Activated T-cell treated with anti-CD3 and anti-CD28 coated beads for 1 hour (primary cell): ENCODE measurements at regions not wholly inside any gene's neighbourhood (a gene's known extent, or its start where the extent isn't known, plus 50 kb on each side); places are given as distances from the start of the nearest gene placed in this dataset.
"Not testable (repeated sequence)": the region's sequence is repeated elsewhere in the genome, so short reads cannot be mapped to it uniquely, and the experiment has no call there.

Experiments
- DNase-seq: peaks from one replicate; pipeline ENCODE4 v3.0.0-alpha.2; 2020; ENCODE audit warnings: low read depth

DNA sequence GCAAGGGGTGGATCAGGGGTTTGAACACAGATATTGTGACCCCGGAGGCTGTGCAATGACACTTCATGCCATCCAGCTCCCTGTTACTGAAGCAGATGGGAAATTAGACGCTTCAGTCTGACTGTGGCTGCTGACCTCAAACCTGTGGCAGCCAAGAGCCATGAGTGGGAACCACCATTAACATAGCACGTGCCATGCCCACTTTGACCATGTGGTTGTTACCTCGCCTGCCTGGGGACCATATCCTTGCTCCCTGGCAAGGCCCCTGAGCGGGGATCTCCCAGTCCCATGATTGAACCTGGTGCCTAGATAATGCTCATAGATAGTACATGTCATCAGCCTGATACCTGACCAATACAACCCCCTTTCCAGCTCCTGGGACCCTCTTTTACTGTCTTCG is 68.9 kb downstream of the CYP26B1 start:
- no peak for DNase-seq

DNA sequence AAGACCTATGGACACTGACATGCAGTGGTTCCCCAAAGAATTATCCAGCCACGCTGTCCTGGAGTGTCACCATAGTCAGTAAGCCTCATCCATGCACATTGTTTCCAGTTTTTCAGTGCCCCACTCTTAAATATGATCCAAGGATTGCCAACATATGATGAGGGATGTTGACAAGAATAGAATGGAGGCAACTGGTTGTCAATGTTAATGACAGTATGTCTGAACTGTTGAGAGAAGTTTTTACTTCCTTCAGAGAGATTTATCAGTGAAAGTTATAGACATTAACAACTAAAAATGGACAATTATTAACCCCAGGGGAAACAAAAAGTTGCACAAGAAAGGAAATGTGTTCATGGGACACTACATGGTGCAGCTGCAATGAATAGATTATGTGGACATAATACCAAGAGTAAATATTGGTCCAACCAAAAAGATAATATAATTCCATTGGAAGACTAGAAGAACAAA is 69.9 kb downstream of the CYP26B1 start:
- DNase-seq, result no peak

GRCh38 chr2:72073373-72073772 is 74.3 kb downstream of the CYP26B1 start:
- DNase-seq, result not testable (repeated sequence)

GRCh38 chr2:72064197-72064596 is 83.5 kb downstream of the CYP26B1 start:
- DNase-seq, result not testable (repeated sequence)

DNA sequence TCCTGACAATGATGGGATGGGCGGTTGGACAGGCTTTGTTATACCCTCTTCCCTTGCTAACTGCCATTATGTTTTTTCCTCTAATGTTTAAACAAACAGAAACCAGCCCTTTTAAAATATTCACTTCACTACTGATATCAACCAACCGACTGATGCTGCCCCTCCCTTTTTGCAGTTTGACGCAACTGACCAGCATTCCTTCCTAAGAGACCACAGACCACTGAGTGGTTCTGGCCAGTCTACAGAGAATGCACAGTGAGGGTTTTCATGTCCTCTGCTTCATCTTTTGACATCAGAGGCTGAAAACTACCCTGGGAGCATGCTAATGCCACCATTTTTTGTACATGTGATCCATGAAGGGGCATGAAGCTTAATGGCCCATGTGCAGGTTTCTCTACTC is 85.3 kb downstream of the CYP26B1 start:
- no peak for DNase-seq

- no peak for DNase-seq
Observed at GRCh38 chr2:72057308-72057707, 90.4 kb downstream of the CYP26B1 start.

- DNase-seq, result no peak
Observed at GRCh38 chr2:72051971-72052505, 95.6 kb downstream of the CYP26B1 start.

DNA sequence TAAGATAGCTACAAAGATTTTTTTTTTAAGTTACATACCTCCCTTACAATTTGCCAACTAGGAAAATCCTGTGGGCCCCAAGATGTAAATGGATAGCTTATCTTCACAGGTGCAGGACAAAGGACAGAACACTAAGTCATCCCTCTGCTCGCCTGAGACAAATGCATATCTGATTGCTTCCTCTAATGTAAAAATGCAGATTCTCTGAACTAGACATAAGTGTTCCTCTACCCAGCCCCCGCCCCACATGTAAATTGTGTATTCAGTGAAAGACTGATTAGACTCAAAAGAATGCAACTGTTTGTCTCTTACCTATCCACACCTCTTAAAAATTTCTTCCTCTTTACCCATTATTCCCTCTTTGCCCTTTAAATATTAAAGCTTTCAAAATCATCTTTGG is 96.5 kb downstream of the CYP26B1 start:
- no peak for DNase-seq

DNA sequence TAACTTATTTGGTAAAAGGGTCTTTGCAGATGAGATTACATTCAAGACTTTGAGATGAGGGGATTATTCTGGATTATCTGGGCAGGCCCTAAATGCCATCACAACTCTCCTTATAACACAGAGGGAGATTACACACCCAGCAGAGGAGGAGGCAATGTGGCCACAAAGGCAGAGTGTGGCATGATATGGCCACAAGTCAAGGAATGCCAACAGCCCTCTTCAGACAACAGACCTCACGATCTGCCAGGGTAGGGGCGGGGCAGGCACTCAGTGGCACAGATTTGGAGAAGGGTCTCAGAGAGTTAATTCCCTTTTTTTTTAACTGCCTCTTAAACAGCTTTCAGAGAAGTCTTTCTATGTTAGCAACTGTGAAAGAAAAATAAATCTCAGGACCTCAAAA is 96.9 kb downstream of the CYP26B1 start:
- DNase-seq, result no peak

DNA sequence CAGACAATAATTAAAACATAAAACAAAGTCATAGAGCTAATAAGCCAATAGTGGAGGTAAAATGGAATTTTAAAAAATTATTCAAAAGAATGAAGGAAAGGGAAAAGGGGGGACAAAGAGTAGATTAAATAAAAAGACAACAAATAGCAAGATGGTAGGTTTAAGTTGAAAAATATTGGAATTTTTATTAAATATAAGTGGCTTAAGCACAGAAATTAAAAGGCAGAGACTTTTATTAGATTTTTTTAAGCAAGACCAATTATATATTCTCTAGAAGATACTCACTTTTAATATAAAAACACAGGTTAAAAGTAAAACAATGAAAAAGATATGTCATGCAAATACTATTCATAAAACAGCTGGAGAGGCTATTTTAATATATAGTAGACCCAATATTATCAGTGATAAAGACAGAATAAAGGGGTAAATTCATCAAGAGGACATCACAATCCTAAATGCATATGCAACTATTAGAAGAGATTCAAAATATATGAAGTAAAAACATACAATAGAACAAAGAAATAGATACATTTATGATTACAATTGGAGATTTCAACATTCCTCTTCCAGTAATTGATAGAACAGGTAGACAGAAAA is 98.7 kb downstream of the CYP26B1 start:
- DNase-seq, result no peak

- DNase-seq, result no peak
Observed at GRCh38 chr2:72043985-72044384, 103.7 kb downstream of the CYP26B1 start.

- DNase-seq, result no peak
Observed at GRCh38 chr2:72041638-72042111, 106.0 kb downstream of the CYP26B1 start.

- no peak for DNase-seq
Observed at GRCh38 chr2:72040629-72041571, 106.8 kb downstream of the CYP26B1 start.

DNA sequence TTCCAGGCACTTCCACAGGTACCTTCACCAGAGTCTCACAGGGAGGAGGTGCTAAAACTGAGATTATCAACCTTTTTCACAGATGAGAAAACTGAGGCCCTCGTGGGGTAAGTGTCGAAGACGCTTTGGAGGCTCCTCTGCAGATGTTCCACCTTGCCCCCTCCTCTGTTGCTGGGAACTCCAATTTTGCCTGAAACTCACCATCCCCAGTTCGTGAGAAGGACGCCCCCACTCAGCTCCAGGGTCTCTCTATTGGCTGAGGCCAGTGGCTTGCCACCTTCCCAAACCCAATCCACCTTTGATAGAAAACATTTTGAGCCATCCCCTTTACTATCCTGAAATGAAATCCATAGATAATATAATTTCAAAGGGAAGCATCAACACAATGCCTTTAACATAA is 109.1 kb downstream of the CYP26B1 start:
- no peak for DNase-seq

- no peak for DNase-seq
Observed at GRCh38 chr2:72037261-72037666, 110.4 kb downstream of the CYP26B1 start.

DNA sequence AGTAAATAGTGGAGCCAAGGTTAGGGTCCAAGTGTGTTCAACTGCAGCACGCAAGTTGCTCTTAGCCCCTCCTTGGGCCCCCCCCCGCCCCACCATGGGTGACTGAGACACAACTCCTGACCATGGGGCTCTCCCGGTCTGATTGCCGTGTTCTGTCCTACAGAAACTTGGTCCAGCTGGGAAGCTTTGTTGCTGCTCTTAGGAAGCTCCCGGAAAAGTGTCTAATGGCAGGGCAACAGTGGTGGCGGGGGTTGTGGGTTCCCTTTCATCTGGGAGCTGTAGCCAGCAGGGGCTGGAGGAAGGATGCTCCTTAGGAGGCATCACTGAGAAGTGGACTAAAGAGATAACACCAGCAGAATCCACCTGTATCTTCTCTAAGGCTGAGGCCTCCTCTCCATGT is 111.1 kb downstream of the CYP26B1 start:
- no peak for DNase-seq

DNA sequence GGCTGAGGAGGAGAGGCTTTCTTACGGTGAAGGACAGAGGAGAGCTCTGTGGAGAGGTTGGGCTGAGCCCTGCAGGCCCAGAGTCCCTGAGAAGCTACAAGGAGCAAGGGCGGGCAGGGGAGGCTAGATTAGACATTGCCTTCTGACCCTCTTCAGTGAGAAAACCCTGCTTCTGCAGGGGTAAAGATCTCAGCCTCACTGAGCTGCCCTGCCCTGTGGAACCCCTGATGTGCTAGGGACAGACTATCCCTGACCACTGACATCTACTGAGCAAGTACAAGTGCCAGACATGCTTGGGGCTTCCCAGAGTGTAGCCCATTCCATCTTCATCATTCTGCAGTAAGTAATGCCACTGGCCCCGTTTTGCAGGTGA is 111.5 kb downstream of the CYP26B1 start:
- DNase-seq, result no peak

DNA sequence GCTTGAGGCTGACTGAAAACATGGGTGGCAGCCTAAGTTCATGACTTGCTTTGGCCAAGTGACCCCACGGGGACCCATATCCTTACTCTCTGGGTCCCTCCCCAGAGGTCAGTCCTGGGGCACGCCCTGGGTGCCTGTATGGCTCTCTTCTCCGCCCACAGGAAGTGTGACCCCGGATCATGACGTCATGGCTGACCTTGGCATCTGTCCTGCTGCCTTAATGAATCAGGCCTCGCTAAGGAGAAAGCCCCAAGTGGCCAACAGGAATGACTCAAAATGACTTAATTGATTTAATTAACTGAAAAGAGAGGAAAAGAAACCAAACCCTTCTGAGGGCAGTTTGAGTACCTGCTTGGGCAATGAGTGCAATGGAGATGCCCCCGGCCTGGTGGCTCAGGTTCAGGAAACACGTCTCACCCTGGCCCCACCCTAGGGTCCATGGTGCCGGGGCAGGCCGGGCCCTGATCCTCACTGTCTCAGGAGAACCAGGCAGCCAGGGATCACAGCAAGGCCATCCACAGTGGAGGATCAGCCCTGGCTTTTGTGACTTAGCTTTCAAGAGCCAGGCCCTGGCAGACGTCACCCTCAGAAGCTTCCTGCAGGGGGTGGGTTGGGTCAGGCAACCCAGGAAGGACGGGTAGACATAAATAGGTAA is 112.0 kb downstream of the CYP26B1 start:
- DNase-seq, result no peak

DNA sequence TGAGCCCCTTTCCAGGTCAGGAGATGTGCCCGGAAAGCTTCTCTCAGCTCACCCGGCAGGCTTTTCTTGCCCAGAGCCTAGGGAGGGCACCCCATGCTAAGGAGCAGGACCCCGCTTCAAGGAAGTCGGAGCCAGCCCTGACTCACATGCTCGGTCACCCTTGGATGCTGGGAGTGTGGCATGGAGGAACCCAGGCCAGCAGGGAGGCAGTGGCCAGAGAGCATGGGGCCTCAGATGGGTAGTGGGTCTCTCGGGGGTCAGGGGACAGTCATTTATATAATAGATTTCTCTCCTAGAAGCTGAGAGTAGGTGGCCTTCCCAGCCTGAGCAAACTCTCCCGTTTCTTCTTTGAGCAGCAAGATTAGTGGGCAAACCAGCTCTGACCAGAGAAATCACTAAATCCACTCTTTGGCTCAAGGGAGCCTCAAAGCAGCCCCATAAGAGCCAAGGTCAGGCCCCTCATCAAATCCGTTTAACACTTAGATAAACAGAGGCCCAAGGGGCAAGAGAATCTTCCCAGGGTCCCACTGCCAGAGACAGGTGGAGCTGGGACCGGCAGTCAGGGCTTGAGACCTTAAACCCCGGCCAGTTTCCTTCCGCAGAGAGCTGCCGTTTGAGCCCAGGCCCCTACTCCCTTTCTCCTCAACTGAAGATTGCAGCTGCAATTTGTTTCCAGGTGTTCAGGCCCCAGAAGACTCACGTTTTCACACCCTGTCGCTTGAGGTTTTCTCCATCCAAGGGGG is 113.1 kb downstream of the CYP26B1 start:
- DNase-seq, result no peak

- no peak for DNase-seq
Observed at GRCh38 chr2:72033636-72034035, 114.0 kb downstream of the CYP26B1 start.

DNA sequence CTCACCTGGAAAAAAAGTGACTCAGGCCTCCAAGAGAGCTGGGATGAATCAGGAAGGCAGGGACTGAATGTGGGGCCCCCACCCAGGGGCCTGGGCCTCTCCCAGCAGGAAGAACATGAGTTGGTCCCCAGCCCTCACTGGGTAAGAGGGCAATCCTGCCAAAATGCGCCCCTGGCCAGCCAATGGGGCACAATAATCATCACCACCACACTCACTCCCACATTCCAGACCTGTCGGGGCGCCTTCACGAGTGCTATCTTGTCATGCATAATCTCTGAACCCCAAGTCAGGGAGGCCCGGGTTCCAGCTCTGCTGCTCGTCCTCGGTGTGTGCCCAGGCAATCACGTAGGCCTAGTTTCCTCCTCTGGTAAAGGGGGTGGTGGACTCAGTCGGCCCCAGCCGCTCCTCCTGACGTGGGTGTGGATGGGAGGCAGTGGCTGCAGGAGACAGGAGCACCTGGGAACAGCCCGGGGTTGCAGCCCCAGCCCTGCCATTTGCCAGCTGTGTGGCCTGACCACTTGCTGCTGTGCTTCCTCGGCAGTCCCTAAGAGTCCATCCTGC is 115.1 kb downstream of the CYP26B1 start:
- no peak for DNase-seq
